GM19328 (cell line): ENCODE measurements at regions not wholly inside any gene's neighbourhood (a gene's known extent, or its start where the extent isn't known, plus 50 kb on each side); places are given as distances from the start of the nearest gene placed in this dataset.

Source experiments
- ATAC-seq: cut with Tn5 transposase; IDR thresholded peaks from one replicate; pipeline ENCODE4 v1.9.1; 2021; ENCODE audit warnings: mild to moderate bottlenecking, moderate library complexity; ENCODE audit not compliant: unreplicated experiment

- ATAC-seq: no peak
Observed at GRCh38 chr5:4758550-4758949, 381.6 kb upstream of the ADAMTS16 start.

- ATAC-seq: no peak
Observed at GRCh38 chr5:4758996-4759395, 381.1 kb upstream of the ADAMTS16 start.

- no peak for ATAC-seq
Observed at GRCh38 chr5:4762316-4762715, 377.8 kb upstream of the ADAMTS16 start.

- no peak for ATAC-seq
Observed at GRCh38 chr5:4765411-4765810, 374.7 kb upstream of the ADAMTS16 start.

- no peak for ATAC-seq
Observed at GRCh38 chr5:4766101-4766500, 374.0 kb upstream of the ADAMTS16 start.

GRCh38 chr5:4772591-4772990 lies 367.5 kb upstream of the ADAMTS16 start:
- no peak for ATAC-seq

- no peak for ATAC-seq
Observed at GRCh38 chr5:4773827-4774317, 366.3 kb upstream of the ADAMTS16 start.

GRCh38 chr5:4777435-4777834 lies 362.7 kb upstream of the ADAMTS16 start:
- no peak for ATAC-seq

- no peak for ATAC-seq
Observed at GRCh38 chr5:4780633-4781032, 359.5 kb upstream of the ADAMTS16 start.

- no peak for ATAC-seq
Observed at GRCh38 chr5:4781299-4781698, 358.8 kb upstream of the ADAMTS16 start.

- ATAC-seq: no peak
Observed at GRCh38 chr5:4785971-4786370, 354.2 kb upstream of the ADAMTS16 start.

- ATAC-seq: no peak
Observed at GRCh38 chr5:4797445-4797844, 342.7 kb upstream of the ADAMTS16 start.

- no peak for ATAC-seq
Observed at GRCh38 chr5:4802044-4802443, 338.1 kb upstream of the ADAMTS16 start.

GRCh38 chr5:4804691-4805360 lies 335.3 kb upstream of the ADAMTS16 start:
- ATAC-seq: no peak

GRCh38 chr5:4815002-4815401 lies 325.1 kb upstream of the ADAMTS16 start:
- ATAC-seq: no peak

GRCh38 chr5:4817767-4818166 lies 322.4 kb upstream of the ADAMTS16 start:
- ATAC-seq: no peak

- no peak for ATAC-seq
Observed at GRCh38 chr5:4831325-4831724, 308.8 kb upstream of the ADAMTS16 start.

- no peak for ATAC-seq
Observed at GRCh38 chr5:4832471-4832870, 307.7 kb upstream of the ADAMTS16 start.

GRCh38 chr5:4833104-4833738 lies 306.9 kb upstream of the ADAMTS16 start:
- no peak for ATAC-seq

GRCh38 chr5:4837489-4838058 lies 302.6 kb upstream of the ADAMTS16 start:
- ATAC-seq: no peak

- ATAC-seq: no peak
Observed at GRCh38 chr5:4845221-4845620, 294.9 kb upstream of the ADAMTS16 start.

GRCh38 chr5:4847766-4848165 lies 292.4 kb upstream of the ADAMTS16 start:
- ATAC-seq: no peak
